Left lung (tissue), 4 donors: ENCODE measurements at regions not wholly inside any gene's neighbourhood (a gene's known extent, or its start where the extent isn't known, plus 50 kb on each side); places are given as distances from the start of the nearest gene placed in this dataset.
A peak's percentile ranks its signal among the peaks of the same experiment; 100 is the strongest.

Experiments
- ATAC-seq: fragments of 200-7000 bp; cut with Tn5 transposase; one replicate; pipeline ENCODE4 v1.9.1; 2020; ENCODE audit warnings: moderate library complexity
- DNase-seq, 4 donors: peaks; one replicate each; pipeline ENCODE4 v3.0.0-alpha.2; 2013 to 2020
- H3K27ac ChIP-seq, 2 donors: fragments of 200-600 bp; sonication (generic) in 1 of 2; one replicate each; pipeline versions ENCODE4 v1.5.0 to v1.8.0; 2020 to 2021
- H3K27me3 ChIP-seq, 2 donors: fragments of 200-600 bp; sonication (generic) in 1 of 2; one replicate each; pipeline versions ENCODE4 v1.5.0 to v1.8.0; 2020 to 2021
- H3K36me3 ChIP-seq, 2 donors: fragments of 200-600 bp; sonication (generic) in 1 of 2; one replicate each; pipeline versions ENCODE4 v1.5.0 to v1.8.0; 2020 to 2021
- H3K4me1 ChIP-seq, 2 donors: fragments of 200-600 bp; one replicate each; pipeline ENCODE4 v1.8.0; 2021
- H3K4me3 ChIP-seq, 2 donors: fragments of 200-600 bp; sonication (generic) in 1 of 2; one replicate each; pipeline versions ENCODE4 v1.5.0 to v1.8.0; 2020 to 2021; ENCODE audit warnings: mild to moderate bottlenecking in 1 of 2
- H3K9me3 ChIP-seq, 2 donors: fragments of 200-600 bp; sonication (generic) in 1 of 2; one replicate each; pipeline versions ENCODE4 v1.5.0 to v1.8.0; 2020 to 2021
- CTCF ChIP-seq, 2 donors: fragments of 200-600 bp; sonication (generic) in 1 of 2; IDR thresholded peaks; one replicate each; pipeline versions ENCODE4 v1.5.0 to v1.8.0; 2021; ENCODE audit warnings: antibody characterized with exemption in 2 of 2
- intact Hi-C, 2 donors: fragments of 100-400 bp; cut with DNase I; formaldehyde crosslinking; loops; one replicate each; pipeline versions ENCODE4 v1.11.2 to v1.14.2; 2022
- donor health status: DM: no; HTN: yes; CAD: no.
- donor health status: DM: no; HTN: no; CAD: no.

- DNase-seq (peak in 3 of 4 donors; percentile 39 to 75 (median 49)), ATAC-seq (peak; percentile 86)
- Histone ChIP-seq H3K4me1 (peaks cover 0 to 27% of the 10 kb centered on the region in 2 donors), H3K36me3 (no peaks in the 10 kb centered on the region), H3K27ac (peak overlapping the region; percentile 72 to 82), H3K4me3 (no peak overlapping the region), H3K27me3 (no peaks in the 10 kb centered on the region), H3K9me3 (no peaks in the 10 kb centered on the region)
- TF ChIP-seq CTCF (IDR thresholded peaks at IDR 0.05) = no peak
- intact Hi-C loops = loop anchor here (5.0 to 10.0 kb wide), 2 partner anchors 172 to 174 kb away; no protein-coding TSS in a partner anchor
Measured at GRCh38 chr6:138593124-138593877, 94.0 kb upstream of the NHSL1 start.

GRCh38 chr6:138593909-138594757, 94.8 kb upstream of the NHSL1 start:
- Histone ChIP-seq H3K4me3 (no peak overlapping the region), H3K9me3 (no peaks in the 10 kb centered on the region), H3K4me1 (peaks cover 0 to 23% of the 10 kb centered on the region in 2 donors), H3K27ac (peak overlapping the region; percentile 72 to 82), H3K36me3 (no peaks in the 10 kb centered on the region), H3K27me3 (no peaks in the 10 kb centered on the region)
- intact Hi-C loops = loop anchor here (5.0 to 10.0 kb wide), 2 partner anchors 171 to 173 kb away; no protein-coding TSS in a partner anchor
- ATAC-seq = no peak
- TF ChIP-seq CTCF (IDR thresholded peaks at IDR 0.05) = no peak
- no peak for DNase-seq

GRCh38 chr6:138594758-138595140, 95.5 kb upstream of the NHSL1 start:
- TF ChIP-seq CTCF (IDR thresholded peaks at IDR 0.05) = no peak

GRCh38 chr6:138596126-138596525, 96.8 kb upstream of the NHSL1 start:
- no peak overlapping the region for H3K27ac ChIP-seq
- intact Hi-C loops = loop anchor here in 1 of 2 donors (10.0 kb wide), 1 partner anchor 169 kb away; no protein-coding TSS in a partner anchor
- H3K27me3 ChIP-seq = no peaks in the 10 kb centered on the region
- DNase-seq (no peak), ATAC-seq (no peak)
- H3K9me3 ChIP-seq = no peaks in the 10 kb centered on the region
- peaks cover 0 to 21% of the 10 kb centered on the region in 2 donors for H3K4me1 ChIP-seq
- TF ChIP-seq CTCF (IDR thresholded peaks at IDR 0.05) = no peak
- no peak overlapping the region for H3K4me3 ChIP-seq
- H3K36me3 ChIP-seq = no peaks in the 10 kb centered on the region

More at GRCh38 chr6:138594758-138595140, 95.5 kb upstream of the NHSL1 start:
- DNase-seq (no peak), ATAC-seq (no peak)
- intact Hi-C loops = loop anchor here (5.0 to 10.0 kb wide), 2 partner anchors 170 to 173 kb away; no protein-coding TSS in a partner anchor
- H3K27ac ChIP-seq = no peak overlapping the region
- no peaks in the 10 kb centered on the region for H3K27me3 ChIP-seq
- no peaks in the 10 kb centered on the region for H3K36me3 ChIP-seq
- H3K4me1 ChIP-seq = peaks cover 0 to 21% of the 10 kb centered on the region in 2 donors
- no peak overlapping the region for H3K4me3 ChIP-seq
- no peaks in the 10 kb centered on the region for H3K9me3 ChIP-seq

GRCh38 chr6:138596591-138596990, 97.3 kb upstream of the NHSL1 start:
- Histone ChIP-seq H3K4me3 (no peak overlapping the region), H3K27ac (no peak overlapping the region), H3K27me3 (no peaks in the 10 kb centered on the region), H3K4me1 (peaks cover 0 to 21% of the 10 kb centered on the region in 2 donors), H3K9me3 (no peaks in the 10 kb centered on the region), H3K36me3 (no peaks in the 10 kb centered on the region)
- intact Hi-C loops = loop anchor here in 1 of 2 donors (10.0 kb wide), 1 partner anchor 168 kb away; no protein-coding TSS in a partner anchor
- DNase-seq (no peak), ATAC-seq (no peak)
- TF ChIP-seq CTCF (IDR thresholded peaks at IDR 0.05) = no peak
